Prostate gland (tissue), 2 donors: ENCODE measurements at regions not wholly inside any gene's neighbourhood (a gene's known extent, or its start where the extent isn't known, plus 50 kb on each side); places are given as distances from the start of the nearest gene placed in this dataset.

ENCODE experiments used
- DNase-seq: peaks from one replicate; pipeline ENCODE4 v3.0.0-alpha.2; 2019; ENCODE audit warnings: low spot score
- H3K27ac ChIP-seq, 2 donors: fragments of 200-600 bp; sonication (generic); 2 replicates each; pipeline ENCODE4 v1.5.1; 2017 to 2019
- H3K27me3 ChIP-seq: fragments of 200-600 bp; sonication (generic); replicated peaks from 2 replicates; pipeline ENCODE4 v1.5.1; 2019; ENCODE audit not compliant: insufficient read depth
- H3K36me3 ChIP-seq, 2 donors: fragments of 200-600 bp; sonication (generic); 1 replicate in 1 of 2; 2 replicates in 1 of 2; pipeline versions ENCODE4 v1.5.1 to v1.8.1; 2017 to 2019
- H3K4me1 ChIP-seq: fragments of 200-600 bp; sonication (generic); replicated peaks from 2 replicates; pipeline ENCODE4 v1.5.1; 2019
- H3K4me3 ChIP-seq, 2 donors: fragments of 200-600 bp; sonication (generic); 2 replicates each; pipeline ENCODE4 v1.5.1; 2017 to 2019
- H3K9me3 ChIP-seq: fragments of 200-600 bp; sonication (generic); 2 replicates; pipeline ENCODE4 v1.5.1; 2017
- POLR2A ChIP-seq: fragments of 450-650 bp; IDR thresholded peaks from one replicate; pipeline ENCODE4 v1.6.1; 2016; ENCODE audit warnings: antibody characterized with exemption, mild to moderate bottlenecking
- POLR2AphosphoS5 ChIP-seq: sonication (generic); formaldehyde crosslinking; IDR thresholded peaks from one replicate; pipeline ENCODE4 v1.6.1; 2017; ENCODE audit warnings: antibody characterized with exemption
- WGBS: methylation state at CpG from one replicate; pipeline ENCODE4 v1.1.5; 2018; 5-methylcytosine and 5-hydroxymethylcytosine counted together
- intact Hi-C: fragments of 100-400 bp; cut with DNase I; formaldehyde crosslinking; loops from one replicate; pipeline ENCODE4 v1.14.2; 2022
- TF ChIP-seq, protein P1 (sequence below), 4 experiments: fragments of 200-600 bp in 2 of 4; fragments of 450-650 bp in 2 of 4; sonication (generic) in 2 of 4; IDR thresholded peaks; 1 replicate in 3 of 4; 2 replicates in 1 of 4; pipeline ENCODE4 v1.5.1; 2016 to 2019; ENCODE audit warnings: antibody characterized with exemption in 4 of 4, mild to moderate bottlenecking in 2 of 4, moderate library complexity in 2 of 4

DNA sequence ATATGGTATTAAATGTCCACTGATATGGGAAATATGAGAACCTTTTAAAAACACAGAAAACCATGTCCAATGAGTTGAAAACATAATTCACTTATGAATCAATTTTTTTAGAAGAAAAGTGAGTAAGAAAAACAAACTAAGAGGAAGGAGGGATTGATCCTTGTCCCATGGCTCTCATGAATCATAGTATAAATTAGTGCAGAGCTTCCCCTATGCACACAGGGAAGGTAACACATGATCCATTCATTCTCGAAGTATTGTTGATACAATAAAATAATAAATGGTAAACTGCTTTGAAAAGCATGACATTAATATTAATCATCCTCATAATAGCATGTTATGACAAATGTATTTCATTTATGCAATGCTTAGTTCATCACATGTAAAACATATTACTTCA lies 872.0 kb upstream of the CNTNAP5 start:
- no peak for TF ChIP-seq POLR2A
- no peak for TF ChIP-seq POLR2AphosphoS5
- TF ChIP-seq, protein P1, sequence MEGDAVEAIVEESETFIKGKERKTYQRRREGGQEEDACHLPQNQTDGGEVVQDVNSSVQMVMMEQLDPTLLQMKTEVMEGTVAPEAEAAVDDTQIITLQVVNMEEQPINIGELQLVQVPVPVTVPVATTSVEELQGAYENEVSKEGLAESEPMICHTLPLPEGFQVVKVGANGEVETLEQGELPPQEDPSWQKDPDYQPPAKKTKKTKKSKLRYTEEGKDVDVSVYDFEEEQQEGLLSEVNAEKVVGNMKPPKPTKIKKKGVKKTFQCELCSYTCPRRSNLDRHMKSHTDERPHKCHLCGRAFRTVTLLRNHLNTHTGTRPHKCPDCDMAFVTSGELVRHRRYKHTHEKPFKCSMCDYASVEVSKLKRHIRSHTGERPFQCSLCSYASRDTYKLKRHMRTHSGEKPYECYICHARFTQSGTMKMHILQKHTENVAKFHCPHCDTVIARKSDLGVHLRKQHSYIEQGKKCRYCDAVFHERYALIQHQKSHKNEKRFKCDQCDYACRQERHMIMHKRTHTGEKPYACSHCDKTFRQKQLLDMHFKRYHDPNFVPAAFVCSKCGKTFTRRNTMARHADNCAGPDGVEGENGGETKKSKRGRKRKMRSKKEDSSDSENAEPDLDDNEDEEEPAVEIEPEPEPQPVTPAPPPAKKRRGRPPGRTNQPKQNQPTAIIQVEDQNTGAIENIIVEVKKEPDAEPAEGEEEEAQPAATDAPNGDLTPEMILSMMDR (IDR thresholded peaks at IDR 0.05): no peak
- H3K36me3 ChIP-seq: no peaks in the 10 kb centered on the region
- DNase-seq: no peak
- intact Hi-C loops: no loop called here
- no peak overlapping the region for H3K27ac ChIP-seq
- no peaks in the 10 kb centered on the region for H3K4me1 ChIP-seq
- H3K4me3 ChIP-seq: no peak overlapping the region
- no peaks in the 10 kb centered on the region for H3K27me3 ChIP-seq
- H3K9me3 ChIP-seq: no peaks in the 10 kb centered on the region
- 38% methylated on average over 1 of the region's 1 CpG for WGBS

GRCh38 chr2:123154195-123154594 lies 870.9 kb upstream of the CNTNAP5 start:
- H3K4me1 ChIP-seq: no peaks in the 10 kb centered on the region
- H3K27me3 ChIP-seq: no peaks in the 10 kb centered on the region
- H3K4me3 ChIP-seq: no peak overlapping the region
- no peak for TF ChIP-seq POLR2A
- TF ChIP-seq, protein P1 (IDR thresholded peaks at IDR 0.05): no peak
- TF ChIP-seq POLR2AphosphoS5: no peak
- H3K36me3 ChIP-seq: no peaks in the 10 kb centered on the region
- H3K9me3 ChIP-seq: no peaks in the 10 kb centered on the region
- no peak overlapping the region for H3K27ac ChIP-seq
- no peak for DNase-seq
- intact Hi-C loops: no loop called here

DNA sequence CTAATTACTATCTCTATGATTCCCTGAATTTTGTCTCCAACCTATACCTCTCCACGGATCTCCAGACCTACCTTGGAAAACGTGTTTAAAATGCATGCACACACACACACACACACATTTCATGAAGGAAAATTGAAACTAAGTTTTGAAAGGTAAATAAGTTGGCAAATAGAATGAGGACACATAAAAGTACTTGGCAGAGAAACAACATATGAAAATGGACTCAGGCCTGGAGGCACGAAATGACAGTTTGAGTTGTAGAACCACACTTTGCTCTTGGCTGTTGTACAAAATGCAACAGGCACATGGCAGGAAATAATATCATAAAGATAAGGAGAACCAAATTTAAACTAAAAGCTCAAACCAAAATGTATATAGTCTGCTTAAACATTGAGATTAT lies 868.1 kb upstream of the CNTNAP5 start:
- WGBS: 55% methylated on average over 3 of the region's 3 CpGs
- no peak for DNase-seq
- H3K27ac ChIP-seq: no peak overlapping the region
- no peaks in the 10 kb centered on the region for H3K36me3 ChIP-seq
- TF ChIP-seq POLR2A: no peak
- TF ChIP-seq POLR2AphosphoS5: no peak
- TF ChIP-seq, protein P1 (IDR thresholded peaks at IDR 0.05): no peak
- H3K4me3 ChIP-seq: no peak overlapping the region
- no peaks in the 10 kb centered on the region for H3K4me1 ChIP-seq
- H3K27me3 ChIP-seq: no peaks in the 10 kb centered on the region
- H3K9me3 ChIP-seq: no peaks in the 10 kb centered on the region
- intact Hi-C loops: no loop called here

GRCh38 chr2:123162400-123163016 lies 862.6 kb upstream of the CNTNAP5 start:
- no peaks in the 10 kb centered on the region for H3K36me3 ChIP-seq
- H3K27ac ChIP-seq: no peak overlapping the region
- no peaks in the 10 kb centered on the region for H3K27me3 ChIP-seq
- no peaks in the 10 kb centered on the region for H3K4me1 ChIP-seq
- H3K4me3 ChIP-seq: no peak overlapping the region
- TF ChIP-seq POLR2A: no peak
- no peak for TF ChIP-seq POLR2AphosphoS5
- TF ChIP-seq, protein P1 (IDR thresholded peaks at IDR 0.05): no peak
- DNase-seq: no peak
- intact Hi-C loops: no loop called here
- 67% methylated on average over 1 of the region's 1 CpG for WGBS
- no peaks in the 10 kb centered on the region for H3K9me3 ChIP-seq

DNA sequence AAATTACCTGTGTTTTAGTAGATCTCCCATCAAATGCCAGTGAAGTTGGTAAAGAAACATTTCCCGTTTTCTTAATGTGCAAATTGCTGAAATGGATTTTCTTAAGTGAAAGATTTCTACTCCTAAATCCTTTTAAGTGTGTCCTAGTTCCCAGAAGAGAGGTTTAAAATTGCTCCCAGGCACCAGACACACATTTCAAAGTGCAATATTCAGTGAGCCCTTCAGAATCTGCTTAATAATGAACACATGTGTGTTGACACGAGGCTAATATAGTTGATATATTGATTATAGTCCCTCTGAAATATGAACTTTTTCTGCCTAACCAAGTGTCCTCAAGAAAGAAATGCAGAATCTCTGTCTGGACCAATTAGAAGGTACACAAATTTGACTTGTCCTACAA lies 861.7 kb upstream of the CNTNAP5 start:
- H3K27me3 ChIP-seq: no peaks in the 10 kb centered on the region
- 58% methylated on average over 2 of the region's 2 CpGs for WGBS
- no peak overlapping the region for H3K4me3 ChIP-seq
- no peak overlapping the region for H3K27ac ChIP-seq
- intact Hi-C loops: no loop called here
- no peaks in the 10 kb centered on the region for H3K9me3 ChIP-seq
- TF ChIP-seq POLR2A (no peak), POLR2AphosphoS5 (no peak)
- TF ChIP-seq, protein P1 (IDR thresholded peaks at IDR 0.05): no peak
- no peak for DNase-seq
- H3K4me1 ChIP-seq: no peaks in the 10 kb centered on the region
- H3K36me3 ChIP-seq: no peaks in the 10 kb centered on the region
